GM19240 (cell line): ENCODE measurements at regions not wholly inside any gene's neighbourhood (a gene's known extent, or its start where the extent isn't known, plus 50 kb on each side); places are given as distances from the start of the nearest gene placed in this dataset.
"Not testable (repeated sequence)": the region's sequence is repeated elsewhere in the genome, so short reads cannot be mapped to it uniquely, and the experiment has no call there.

Experiments used
- DNase-seq: peaks from one replicate; pipeline ENCODE4 v3.0.0; 2011; ENCODE audit warnings: low spot score; ENCODE audit not compliant: insufficient read length

GRCh38 chr5:124871303-124871702 is 124.9 kb upstream of the ZNF608 start:
- DNase-seq: no peak

GRCh38 chr5:124872086-124872485 is 125.6 kb upstream of the ZNF608 start:
- no peak for DNase-seq

- no peak for DNase-seq
Observed at GRCh38 chr5:124872615-124873014, 126.2 kb upstream of the ZNF608 start.

- DNase-seq: no peak
Observed at GRCh38 chr5:124873188-124873587, 126.7 kb upstream of the ZNF608 start.

GRCh38 chr5:124873713-124874112 is 127.3 kb upstream of the ZNF608 start:
- no peak for DNase-seq

- no peak for DNase-seq
Observed at GRCh38 chr5:124876566-124876965, 130.1 kb upstream of the ZNF608 start.

GRCh38 chr5:124876983-124877382 is 130.5 kb upstream of the ZNF608 start:
- DNase-seq: no peak

GRCh38 chr5:124877501-124878146 is 131.2 kb upstream of the ZNF608 start:
- DNase-seq: no peak

- DNase-seq: no peak
Observed at GRCh38 chr5:124878583-124879342, 132.3 kb upstream of the ZNF608 start.

GRCh38 chr5:124880903-124881697 is 134.7 kb upstream of the ZNF608 start:
- no peak for DNase-seq

- DNase-seq: no peak
Observed at GRCh38 chr5:124883681-124884080, 137.2 kb upstream of the ZNF608 start.

- DNase-seq: no peak
Observed at GRCh38 chr5:124884114-124884513, 137.7 kb upstream of the ZNF608 start.

- no peak for DNase-seq
Observed at GRCh38 chr5:124885490-124885889, 139.1 kb upstream of the ZNF608 start.

GRCh38 chr5:124887223-124887622 is 140.8 kb upstream of the ZNF608 start:
- no peak for DNase-seq

GRCh38 chr5:124888050-124888506 is 141.6 kb upstream of the ZNF608 start:
- DNase-seq: no peak

GRCh38 chr5:124888622-124889485 is 142.4 kb upstream of the ZNF608 start:
- no peak for DNase-seq

- no peak for DNase-seq
Observed at GRCh38 chr5:124889486-124889825, 143.0 kb upstream of the ZNF608 start.

GRCh38 chr5:124889850-124890249 is 143.4 kb upstream of the ZNF608 start:
- no peak for DNase-seq

- not testable (repeated sequence) for DNase-seq
Observed at GRCh38 chr5:124890442-124890841, 144.0 kb upstream of the ZNF608 start.

- DNase-seq: no peak
Observed at GRCh38 chr5:124891179-124891578, 144.7 kb upstream of the ZNF608 start.

- no peak for DNase-seq
Observed at GRCh38 chr5:124892185-124892848, 145.9 kb upstream of the ZNF608 start.
